Activated naive CD4-positive, alpha-beta T cell (primary cell): ENCODE measurements at regions not wholly inside any gene's neighbourhood (a gene's known extent, or its start where the extent isn't known, plus 50 kb on each side); places are given as distances from the start of the nearest gene placed in this dataset.
"Not testable (repeated sequence)": the region's sequence is repeated elsewhere in the genome, so short reads cannot be mapped to it uniquely, and the experiment has no call there.

Source experiments
- DNase-seq, 4 experiments: peaks; one replicate each; lab custom pipeline; 2025; lab: John Stamatoyannopoulos, UW

DNA sequence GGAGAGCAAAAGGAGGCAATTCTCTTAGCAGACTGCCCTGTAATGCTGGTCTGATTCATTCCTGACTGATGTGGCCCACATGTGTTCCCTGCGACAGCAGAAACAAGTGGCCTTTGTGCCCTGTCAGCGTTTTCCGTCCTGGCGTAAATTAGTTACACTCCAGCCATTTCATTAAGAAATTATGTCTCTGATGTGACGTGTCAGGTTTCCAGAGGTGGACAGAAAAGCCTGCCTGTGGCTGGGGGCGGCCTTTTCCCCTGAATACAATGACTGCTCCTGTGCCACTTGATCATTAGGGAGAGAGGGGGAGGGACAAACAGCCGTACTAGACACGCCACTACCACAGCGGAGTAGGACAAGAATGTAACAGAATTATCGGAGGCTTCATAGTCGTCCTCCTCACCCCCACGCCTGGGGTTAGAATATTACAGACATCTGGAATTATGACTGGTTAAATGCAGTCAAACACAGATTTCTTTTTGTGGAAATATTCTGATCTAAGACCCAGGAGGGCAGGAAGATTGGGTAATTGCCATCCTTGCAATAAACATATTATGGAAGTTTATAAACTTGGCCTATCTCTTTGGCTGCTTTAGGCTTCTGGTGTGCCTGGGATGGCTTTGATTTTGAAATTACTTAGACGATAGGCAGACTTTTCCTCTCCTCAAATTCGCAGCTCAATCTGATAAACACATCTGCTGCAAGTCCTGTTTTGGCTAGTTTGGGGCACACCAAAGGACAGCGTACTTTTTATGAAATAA is 146.2 kb upstream of the BCOR start:
- DNase-seq, result no peak

GRCh38 chrX:40240844-40241243 is 143.1 kb upstream of the BCOR start:
- DNase-seq, result no peak

- peak in 1 of 4 experiments; percentile 4 for DNase-seq
Measured at GRCh38 chrX:40237731-40238178, 140.0 kb upstream of the BCOR start.

- no peak for DNase-seq
Measured at GRCh38 chrX:40230646-40231045, 132.9 kb upstream of the BCOR start.

GRCh38 chrX:40227125-40227524 is 129.4 kb upstream of the BCOR start:
- DNase-seq, result no peak

DNA sequence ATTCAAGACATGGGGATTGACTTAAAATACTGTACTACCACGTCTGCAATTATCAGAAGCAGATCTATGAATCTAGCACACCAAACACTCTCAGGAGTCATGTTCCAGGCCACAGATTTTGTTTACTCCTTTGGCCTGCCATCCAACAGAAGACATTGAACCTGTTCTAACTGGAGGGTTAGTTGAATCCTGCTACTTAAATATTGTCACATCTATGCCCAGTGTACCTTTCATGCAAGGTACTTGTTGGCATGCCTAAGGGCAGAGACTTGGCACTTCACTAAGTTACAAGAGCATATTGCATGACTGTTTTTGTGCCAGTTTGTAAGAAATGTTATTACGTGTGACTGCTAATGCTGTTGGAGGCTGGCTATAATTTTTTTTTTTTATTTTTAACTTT is 126.9 kb upstream of the BCOR start:
- no peak for DNase-seq

- not testable (repeated sequence) for DNase-seq
Measured at GRCh38 chrX:40222612-40223011, 124.9 kb upstream of the BCOR start.

DNA sequence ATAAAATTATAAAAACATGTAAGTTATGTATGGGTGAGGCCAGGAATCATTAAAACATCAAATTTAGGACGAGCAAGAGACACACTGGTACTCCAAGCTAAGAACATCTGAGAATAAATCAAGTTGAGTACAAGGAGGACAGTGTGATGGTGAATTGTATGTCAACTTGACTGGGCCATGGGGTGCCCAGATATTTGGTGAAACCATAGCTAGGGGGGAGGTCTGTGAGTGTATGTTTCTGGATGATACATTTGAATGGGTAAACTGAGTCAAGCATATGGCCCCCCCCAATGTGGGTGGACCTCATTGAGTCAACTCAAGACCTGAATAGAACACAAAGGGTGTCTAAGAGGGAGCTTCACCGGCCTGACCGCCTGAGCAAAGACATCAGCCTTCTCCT is 115.3 kb upstream of the BCOR start:
- DNase-seq, result no peak

- DNase-seq, result no peak
Measured at GRCh38 chrX:40209951-40210617, 112.3 kb upstream of the BCOR start.

DNA sequence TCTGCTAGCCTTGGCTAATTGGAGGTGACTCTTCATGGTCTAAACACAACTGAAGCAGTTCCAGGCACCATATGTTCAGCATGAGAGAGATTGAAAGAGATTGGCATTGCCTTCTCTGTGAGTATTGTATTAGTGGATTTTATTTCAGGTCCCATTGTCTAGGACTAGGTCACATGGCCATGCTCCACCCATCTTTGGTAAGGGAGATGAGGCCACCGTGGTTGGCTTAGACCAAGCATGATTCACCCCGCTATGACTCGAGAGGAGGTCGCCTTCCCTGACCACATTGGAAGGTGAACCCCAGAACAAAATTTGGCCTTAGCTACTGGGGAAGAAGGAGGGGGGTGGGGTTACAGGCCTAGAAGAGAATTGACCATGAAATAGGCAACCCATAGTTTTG is 109.9 kb upstream of the BCOR start:
- no peak for DNase-seq

GRCh38 chrX:40205471-40205870 is 107.7 kb upstream of the BCOR start:
- DNase-seq, result no peak

GRCh38 chrX:40202456-40202855 is 104.7 kb upstream of the BCOR start:
- DNase-seq, result no peak

GRCh38 chrX:40201329-40201885 is 103.6 kb upstream of the BCOR start:
- DNase-seq, result no peak

- no peak for DNase-seq
Measured at GRCh38 chrX:40199704-40200103, 101.9 kb upstream of the BCOR start.

- no peak for DNase-seq
Measured at GRCh38 chrX:40197071-40197470, 99.3 kb upstream of the BCOR start.

DNA sequence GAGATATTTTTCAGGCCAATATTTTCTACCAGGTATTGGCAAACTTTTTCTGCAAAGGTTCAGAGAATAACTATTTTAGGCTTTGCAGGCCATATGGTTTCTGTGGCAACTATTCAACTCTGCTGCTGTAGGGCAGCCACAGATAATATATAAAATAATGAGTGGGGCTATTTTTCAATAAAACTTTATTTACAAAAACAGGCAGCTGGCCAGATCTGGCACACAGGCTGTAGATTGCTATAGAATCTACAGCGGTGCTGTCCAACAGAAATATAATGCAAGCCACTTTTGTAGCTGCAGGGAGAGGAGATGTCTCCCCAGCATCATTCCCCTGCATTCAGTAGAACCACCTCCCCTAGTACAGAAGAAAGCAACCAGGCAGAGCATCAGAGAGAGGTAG is 97.6 kb upstream of the BCOR start:
- DNase-seq, result no peak

- DNase-seq, result no peak
Measured at GRCh38 chrX:40192196-40192595, 94.4 kb upstream of the BCOR start.

DNA sequence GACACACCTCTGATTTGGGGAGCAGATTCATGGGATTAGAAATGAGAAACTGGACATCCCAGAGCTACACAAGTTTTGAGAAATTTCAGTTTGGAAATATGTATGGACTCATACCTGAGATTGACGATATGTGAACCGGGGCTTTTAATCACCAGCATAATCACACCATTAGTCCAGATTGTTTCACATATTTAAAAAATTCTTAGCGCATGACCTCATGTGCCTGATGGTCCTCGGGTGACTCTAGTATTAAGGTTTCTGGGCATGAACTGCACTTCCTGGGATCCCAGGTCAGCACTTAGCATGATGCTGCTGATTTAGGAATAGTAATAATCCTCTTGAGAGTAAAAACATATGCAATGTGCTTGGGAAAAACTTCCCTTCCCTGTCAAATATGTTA is 91.9 kb upstream of the BCOR start:
- DNase-seq, result no peak

- no peak for DNase-seq
Measured at GRCh38 chrX:40188573-40189417, 91.0 kb upstream of the BCOR start.

DNA sequence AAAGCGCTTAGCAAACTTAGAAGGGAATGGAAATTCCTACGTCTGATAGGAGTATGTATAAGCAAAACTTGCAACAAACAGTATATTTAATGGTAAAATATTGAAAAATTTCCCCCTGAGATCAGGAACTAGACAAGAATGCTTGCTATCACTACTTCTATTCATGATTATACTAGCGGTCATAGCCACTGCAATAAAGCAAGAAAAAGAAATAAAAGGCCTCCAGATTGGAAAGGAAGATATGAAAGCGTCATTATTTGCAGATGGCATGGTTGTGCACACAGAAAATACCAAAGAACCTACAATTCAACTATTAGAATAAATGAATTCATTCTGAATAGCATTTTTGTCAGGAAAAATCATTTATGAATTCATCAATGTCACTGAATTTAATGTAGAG is 87.2 kb upstream of the BCOR start:
- DNase-seq, result no peak

DNA sequence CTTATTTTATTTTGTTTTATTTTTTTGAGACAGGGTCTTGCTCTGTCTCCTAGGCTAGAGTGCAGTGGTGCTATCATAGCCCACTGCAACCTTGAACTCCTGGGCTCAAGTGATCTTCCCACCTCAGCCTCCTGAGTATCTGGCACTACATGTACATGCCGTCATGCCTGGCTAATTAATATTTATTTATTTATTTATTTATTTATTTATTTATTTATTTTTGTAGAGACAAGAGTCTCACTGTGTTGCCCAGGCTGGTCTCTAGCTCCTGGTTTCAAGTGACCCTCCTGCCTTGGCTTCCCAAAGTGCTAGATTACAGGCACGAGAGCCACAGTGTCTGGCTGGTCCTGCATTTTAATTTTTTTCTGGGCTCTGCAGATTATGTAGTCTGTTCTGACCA is 84.9 kb upstream of the BCOR start:
- DNase-seq, result no peak

- DNase-seq, result no peak
Measured at GRCh38 chrX:40182095-40182494, 84.3 kb upstream of the BCOR start.
